Neutrophil (primary cell): ENCODE measurements at regions not wholly inside any gene's neighbourhood (a gene's known extent, or its start where the extent isn't known, plus 50 kb on each side); places are given as distances from the start of the nearest gene placed in this dataset.
"Not testable (repeated sequence)": the region's sequence is repeated elsewhere in the genome, so short reads cannot be mapped to it uniquely, and the experiment has no call there.

Source experiments
- H3K27ac ChIP-seq: fragments of 200-600 bp; sonication (generic); 2 replicates; pipeline ENCODE4 v1.5.1; 2016; ENCODE audit warnings: mild to moderate bottlenecking, moderate library complexity
- H3K27me3 ChIP-seq: fragments of 200-600 bp; sonication (generic); 2 replicates; pipeline ENCODE4 v1.6.0; 2016; ENCODE audit warnings: mild to moderate bottlenecking
- H3K36me3 ChIP-seq: fragments of 200-600 bp; sonication (generic); 2 replicates; pipeline ENCODE4 v1.5.1; 2017
- H3K4me1 ChIP-seq, 2 experiments: fragments of 200-600 bp in 1 of 2; sonication (generic) in 1 of 2; 1 replicate in 1 of 2; 2 replicates in 1 of 2; pipeline versions ENCODE4 v1.5.1 to v1.6.1; 2013 to 2016; ENCODE audit warnings: low read depth in 1 of 2, low read length in 1 of 2, mild to moderate bottlenecking in 1 of 2, moderate library complexity in 1 of 2; ENCODE audit not compliant: control insufficient read depth in 1 of 2, insufficient read depth in 1 of 2
- H3K4me3 ChIP-seq, 2 experiments: fragments of 200-600 bp in 1 of 2; sonication (generic) in 1 of 2; 1 replicate in 1 of 2; 2 replicates in 1 of 2; pipeline ENCODE4 v1.5.1; 2013 to 2016; ENCODE audit warnings: low read depth in 1 of 2, low read length in 1 of 2, mild to moderate bottlenecking in 1 of 2, moderate library complexity in 1 of 2
- H3K9me3 ChIP-seq: fragments of 200-600 bp; sonication (generic); 2 replicates; pipeline ENCODE4 v1.5.1; 2016
- TF ChIP-seq, protein P1 (sequence below): fragments of 200-600 bp; sonication (generic); IDR thresholded peaks from 2 replicates; pipeline ENCODE4 v1.5.1; 2016; ENCODE audit warnings: antibody characterized with exemption

DNA sequence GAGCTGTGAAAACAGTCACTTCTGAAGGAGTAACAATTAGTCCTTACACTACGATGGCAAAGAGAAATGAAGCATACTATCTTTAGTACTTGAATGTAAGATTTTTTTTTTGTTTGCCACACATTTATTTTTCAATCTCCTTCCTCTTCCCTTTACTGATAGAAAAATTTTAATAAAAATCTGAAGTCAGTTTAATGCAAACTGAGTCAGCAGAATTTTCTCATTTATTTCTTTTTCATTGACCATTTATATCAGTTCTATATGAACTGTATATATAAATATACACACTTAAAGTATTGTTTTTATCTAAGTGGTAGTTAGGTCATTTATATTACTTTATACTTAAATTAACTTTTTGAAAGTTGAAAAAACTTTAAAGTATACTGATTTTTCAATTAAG lies 1009.1 kb upstream of the SPRY2 start:
- TF ChIP-seq, protein P1, sequence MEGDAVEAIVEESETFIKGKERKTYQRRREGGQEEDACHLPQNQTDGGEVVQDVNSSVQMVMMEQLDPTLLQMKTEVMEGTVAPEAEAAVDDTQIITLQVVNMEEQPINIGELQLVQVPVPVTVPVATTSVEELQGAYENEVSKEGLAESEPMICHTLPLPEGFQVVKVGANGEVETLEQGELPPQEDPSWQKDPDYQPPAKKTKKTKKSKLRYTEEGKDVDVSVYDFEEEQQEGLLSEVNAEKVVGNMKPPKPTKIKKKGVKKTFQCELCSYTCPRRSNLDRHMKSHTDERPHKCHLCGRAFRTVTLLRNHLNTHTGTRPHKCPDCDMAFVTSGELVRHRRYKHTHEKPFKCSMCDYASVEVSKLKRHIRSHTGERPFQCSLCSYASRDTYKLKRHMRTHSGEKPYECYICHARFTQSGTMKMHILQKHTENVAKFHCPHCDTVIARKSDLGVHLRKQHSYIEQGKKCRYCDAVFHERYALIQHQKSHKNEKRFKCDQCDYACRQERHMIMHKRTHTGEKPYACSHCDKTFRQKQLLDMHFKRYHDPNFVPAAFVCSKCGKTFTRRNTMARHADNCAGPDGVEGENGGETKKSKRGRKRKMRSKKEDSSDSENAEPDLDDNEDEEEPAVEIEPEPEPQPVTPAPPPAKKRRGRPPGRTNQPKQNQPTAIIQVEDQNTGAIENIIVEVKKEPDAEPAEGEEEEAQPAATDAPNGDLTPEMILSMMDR = no peak
- H3K36me3 ChIP-seq = no peaks in the 10 kb centered on the region
- H3K4me3 ChIP-seq = no peak overlapping the region
- no peaks in the 10 kb centered on the region for H3K27me3 ChIP-seq
- no peaks in the 10 kb centered on the region for H3K4me1 ChIP-seq
- H3K9me3 ChIP-seq = no peaks in the 10 kb centered on the region
- no peak overlapping the region for H3K27ac ChIP-seq

DNA sequence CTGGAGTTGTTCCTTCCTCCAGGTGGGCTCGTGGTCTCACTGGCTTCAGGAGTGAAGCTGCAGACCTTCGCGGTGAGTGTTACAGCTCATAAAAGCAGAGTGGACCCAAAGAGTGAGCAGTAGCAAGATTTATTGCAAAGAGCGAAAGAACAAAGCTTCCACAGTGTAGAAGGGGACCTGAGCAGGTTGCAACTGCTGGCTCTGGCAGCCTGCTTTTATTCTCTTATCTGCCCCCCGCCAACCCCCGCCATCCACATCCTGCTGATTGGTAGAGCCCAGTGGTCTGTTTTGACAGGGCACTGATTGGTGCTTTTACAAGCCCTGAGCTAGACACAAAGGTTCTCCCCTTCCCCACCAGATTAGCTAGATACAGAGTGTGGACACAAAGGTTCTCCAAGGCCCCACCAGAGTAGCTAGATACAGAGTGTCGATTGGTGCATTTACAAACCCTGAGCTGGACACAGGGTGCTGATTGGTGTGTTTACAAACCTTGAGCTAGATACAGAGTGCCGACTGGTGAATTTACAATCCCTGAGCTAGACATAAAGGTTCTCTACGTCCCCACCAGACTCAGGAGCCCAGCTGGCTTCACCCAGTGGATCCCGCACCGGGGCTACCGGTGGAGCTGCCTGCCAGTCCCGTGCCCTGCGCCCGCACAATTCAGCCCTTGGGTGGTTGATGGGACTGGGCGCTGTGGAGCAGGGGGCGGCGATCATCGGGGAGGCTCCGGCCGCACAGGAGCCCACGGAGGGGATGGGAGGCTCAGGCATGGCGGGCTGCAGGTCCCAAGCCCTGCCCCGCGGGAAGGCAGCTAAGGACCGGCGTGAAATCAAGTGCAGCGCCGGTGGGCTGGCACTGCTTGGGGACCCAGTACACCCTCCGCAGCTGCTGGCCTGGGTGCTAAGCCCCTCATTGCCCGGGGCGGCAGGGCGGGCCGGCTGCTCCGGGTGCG lies 999.5 kb upstream of the SPRY2 start:
- not testable (repeated sequence) for H3K4me1 ChIP-seq, H3K27me3 ChIP-seq, H3K4me3 ChIP-seq, H3K27ac ChIP-seq, H3K36me3 ChIP-seq, H3K9me3 ChIP-seq

DNA sequence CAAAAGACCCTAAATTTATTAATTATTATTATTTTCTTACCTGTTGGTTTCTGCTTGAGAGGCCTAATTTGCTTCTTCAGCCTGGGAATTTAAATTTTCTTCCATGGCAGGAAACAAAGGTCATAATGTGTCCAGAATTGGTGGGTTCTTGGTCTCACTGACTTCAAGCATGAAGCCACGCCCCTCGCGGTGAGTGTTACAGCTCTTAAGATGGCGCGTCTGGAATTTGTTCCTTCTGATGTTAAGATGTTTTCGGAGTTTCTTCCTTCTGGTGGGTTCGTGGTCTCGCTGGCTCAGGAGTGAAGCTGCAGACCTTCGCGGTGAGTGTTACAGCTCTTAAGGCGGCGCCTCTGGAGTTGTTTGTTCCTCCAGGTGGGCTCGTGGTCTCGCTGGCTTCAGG lies 998.7 kb upstream of the SPRY2 start:
- not testable (repeated sequence) for H3K36me3 ChIP-seq, H3K27me3 ChIP-seq, H3K9me3 ChIP-seq, H3K4me3 ChIP-seq, H3K27ac ChIP-seq, H3K4me1 ChIP-seq

DNA sequence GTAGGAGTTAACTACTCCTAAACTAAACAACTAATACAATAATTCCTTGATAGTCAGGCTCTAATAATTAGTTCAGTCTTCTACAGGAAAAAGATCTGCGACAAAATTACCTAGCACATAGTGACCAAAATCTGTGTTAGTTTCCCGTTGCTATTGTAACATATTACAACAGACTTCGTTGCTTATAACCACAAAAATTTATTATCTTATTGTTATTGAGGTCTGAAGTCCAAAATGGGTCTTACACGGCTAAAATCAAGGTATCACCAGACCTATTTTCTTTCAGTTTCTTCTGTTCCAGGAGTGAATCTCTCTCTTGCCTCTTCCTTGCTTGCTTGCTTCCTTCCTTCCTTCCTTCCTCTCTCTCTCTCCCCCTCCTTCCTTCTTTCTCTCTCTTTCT lies 993.6 kb upstream of the SPRY2 start:
- Histone ChIP-seq H3K36me3 (no peaks in the 10 kb centered on the region), H3K4me3 (no peak overlapping the region), H3K27me3 (no peaks in the 10 kb centered on the region), H3K9me3 (no peaks in the 10 kb centered on the region), H3K4me1 (no peaks in the 10 kb centered on the region), H3K27ac (no peak overlapping the region)
- TF ChIP-seq, protein P1 = no peak

DNA sequence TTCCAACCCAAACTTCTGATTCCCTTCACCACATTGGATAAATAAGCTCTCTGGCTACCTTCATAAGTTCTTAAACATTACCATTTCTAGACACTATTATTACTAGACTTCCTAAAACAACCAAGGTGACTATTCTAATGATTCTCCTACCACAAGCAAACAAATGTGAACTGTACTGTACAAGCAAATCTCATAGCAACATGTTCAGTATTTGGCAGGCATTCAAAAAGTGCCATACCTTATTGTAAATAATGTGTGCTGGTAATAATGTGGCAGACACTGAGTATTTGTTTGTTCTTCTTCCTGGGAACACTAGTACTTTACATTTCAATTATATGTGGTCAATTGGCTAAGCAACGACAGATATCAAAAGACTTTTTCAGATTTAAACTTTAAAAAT lies 986.0 kb upstream of the SPRY2 start:
- Histone ChIP-seq H3K36me3 (no peaks in the 10 kb centered on the region), H3K9me3 (no peaks in the 10 kb centered on the region), H3K4me3 (no peak overlapping the region), H3K27ac (no peak overlapping the region), H3K4me1 (no peaks in the 10 kb centered on the region), H3K27me3 (no peaks in the 10 kb centered on the region)
- TF ChIP-seq, protein P1 = no peak

DNA sequence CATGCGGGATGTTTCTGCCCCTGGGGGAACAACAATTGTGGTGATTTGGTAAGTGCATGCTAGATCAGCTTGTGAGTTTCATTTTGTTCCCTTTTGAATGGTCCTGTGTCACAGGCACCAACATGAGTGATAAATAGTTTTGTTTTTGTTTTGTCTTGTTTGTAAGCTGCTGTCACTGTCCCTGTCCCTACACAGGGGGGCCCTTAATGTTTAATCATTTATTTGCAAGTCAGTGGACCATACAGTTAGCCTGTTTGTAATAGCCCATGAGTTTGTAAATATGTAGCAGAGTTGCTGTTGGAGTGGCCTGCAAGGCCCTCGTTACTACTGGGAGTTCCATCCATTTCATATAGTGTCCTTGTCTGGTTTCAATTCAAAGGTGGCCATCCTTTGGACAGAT lies 979.6 kb upstream of the SPRY2 start:
- Histone ChIP-seq H3K27me3 (no peaks in the 10 kb centered on the region), H3K4me1 (no peaks in the 10 kb centered on the region), H3K9me3 (peaks cover 5% of the 10 kb centered on the region), H3K27ac (no peak overlapping the region), H3K4me3 (no peak overlapping the region), H3K36me3 (no peaks in the 10 kb centered on the region)
- TF ChIP-seq, protein P1 = no peak
